ENCODE measurements at regions not wholly inside any gene's neighbourhood (a gene's known extent, or its start where the extent isn't known, plus 50 kb on each side); places are given as distances from the start of the nearest gene placed in this dataset.
"Not testable (repeated sequence)": the region's sequence is repeated elsewhere in the genome, so short reads cannot be mapped to it uniquely, and the experiment has no call there.

DNA sequence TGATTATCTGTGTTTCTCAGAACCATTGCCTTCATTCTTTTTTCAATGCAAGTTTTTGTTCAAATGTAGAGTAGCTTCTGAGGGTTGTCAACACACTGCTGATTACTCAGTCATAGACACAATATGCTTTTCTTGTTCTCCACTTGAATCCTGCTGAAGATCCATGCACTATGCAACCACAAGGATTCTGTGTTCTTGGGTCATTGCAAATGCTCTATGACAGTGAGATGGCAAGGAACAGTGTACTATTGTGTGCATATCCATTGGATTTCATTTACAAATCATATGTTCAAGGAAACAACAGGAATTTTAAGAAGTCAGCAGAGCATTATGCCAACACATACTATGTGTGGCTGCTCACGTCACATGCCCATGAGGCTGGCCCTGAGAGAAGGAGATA lies 1590.2 kb downstream of the EFNA5 start:
- DNase-seq = no peak

DNA sequence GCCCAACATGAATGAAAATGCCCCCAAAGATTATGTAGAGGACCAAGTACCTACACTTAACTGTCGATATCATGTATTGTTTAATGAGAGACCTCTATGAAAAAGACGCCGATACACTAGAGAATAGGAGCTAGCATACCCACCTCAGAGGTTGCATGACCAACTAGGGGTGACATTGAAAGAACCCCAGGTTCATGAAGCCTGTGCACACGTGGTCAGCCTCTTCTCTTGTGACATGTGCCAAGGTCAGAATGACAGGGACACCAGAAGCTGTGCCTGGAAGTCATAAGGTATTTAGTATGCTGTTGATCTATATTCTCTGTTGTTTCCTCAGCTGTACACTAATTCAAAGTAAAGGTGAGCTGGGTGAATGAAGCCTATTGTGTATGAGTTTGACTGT lies 1594.1 kb downstream of the EFNA5 start:
- no peak for DNase-seq

DNA sequence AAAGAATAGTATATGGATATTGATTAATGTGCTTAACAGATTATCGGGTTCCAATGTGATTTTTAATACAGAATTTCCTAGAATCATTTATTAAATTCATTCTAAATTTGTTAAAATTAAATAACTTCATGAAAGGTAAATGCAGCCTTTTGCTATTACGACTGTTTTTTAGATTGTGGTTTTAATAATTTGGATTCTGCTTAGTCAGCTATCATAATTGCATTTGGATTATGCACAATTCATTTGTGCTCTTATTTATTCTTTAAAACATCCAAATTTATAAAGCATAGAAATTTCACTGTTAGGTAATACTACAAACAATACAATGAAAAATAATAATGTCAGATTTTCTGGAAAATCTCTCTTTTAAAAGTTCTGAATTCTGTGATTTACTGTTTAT lies 1598.5 kb downstream of the EFNA5 start:
- DNase-seq = no peak

DNA sequence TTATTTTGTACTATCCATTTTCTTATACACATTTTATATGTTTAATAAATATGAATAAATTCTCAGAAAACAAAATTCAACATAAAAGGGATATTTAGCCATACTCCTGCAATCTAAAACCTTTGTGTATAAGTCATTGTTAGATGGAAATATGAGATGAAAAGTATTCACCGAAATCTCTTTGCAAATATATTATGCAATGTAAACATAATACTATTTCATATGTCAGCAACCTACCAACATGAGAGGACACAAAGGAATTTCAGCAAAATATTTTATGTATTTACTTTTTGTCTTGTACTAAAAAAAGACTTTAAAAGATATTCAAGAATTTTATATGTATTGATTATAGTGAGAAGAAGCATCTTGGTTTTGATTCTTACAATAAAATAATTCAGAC lies 1623.4 kb downstream of the EFNA5 start:
- no peak for DNase-seq

DNA sequence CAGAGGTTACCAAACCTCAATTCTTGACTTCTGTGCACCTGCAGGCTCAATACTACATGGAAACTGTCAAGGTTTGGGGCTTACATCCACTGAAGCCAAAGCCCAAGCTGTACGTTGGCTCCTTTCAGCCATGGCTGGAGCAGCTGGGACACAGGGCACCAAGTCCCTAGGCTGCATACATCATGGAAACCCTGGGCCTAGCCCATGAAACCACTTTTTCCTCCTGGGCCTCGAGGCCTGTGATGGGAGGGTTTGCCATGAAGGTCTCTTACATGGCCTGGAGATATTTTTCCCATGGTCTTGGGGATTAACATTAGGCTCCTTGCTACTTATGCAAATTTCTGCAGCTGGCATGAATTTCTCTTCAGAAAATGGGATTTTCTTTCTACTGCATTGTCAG lies 1638.7 kb downstream of the EFNA5 start:
- DNase-seq = not testable (repeated sequence)

DNA sequence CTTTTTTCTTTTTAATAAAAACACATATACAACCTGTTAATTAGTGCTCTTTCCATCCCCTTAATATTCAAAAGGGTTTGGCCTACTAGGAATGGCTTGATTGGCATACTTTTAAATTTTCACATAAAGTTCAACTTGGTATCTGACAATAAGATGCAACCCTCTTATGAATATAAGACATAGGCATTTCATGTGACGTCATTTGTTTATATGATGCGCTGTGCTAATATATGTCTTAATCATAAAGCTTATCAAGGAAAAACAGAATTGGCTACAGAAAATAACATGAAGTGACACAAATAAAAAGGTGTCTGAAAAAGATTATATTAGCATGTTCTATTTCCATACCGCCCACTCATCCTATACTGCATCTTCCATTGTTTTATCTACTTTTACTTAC lies 1642.4 kb downstream of the EFNA5 start:
- no peak for DNase-seq

DNA sequence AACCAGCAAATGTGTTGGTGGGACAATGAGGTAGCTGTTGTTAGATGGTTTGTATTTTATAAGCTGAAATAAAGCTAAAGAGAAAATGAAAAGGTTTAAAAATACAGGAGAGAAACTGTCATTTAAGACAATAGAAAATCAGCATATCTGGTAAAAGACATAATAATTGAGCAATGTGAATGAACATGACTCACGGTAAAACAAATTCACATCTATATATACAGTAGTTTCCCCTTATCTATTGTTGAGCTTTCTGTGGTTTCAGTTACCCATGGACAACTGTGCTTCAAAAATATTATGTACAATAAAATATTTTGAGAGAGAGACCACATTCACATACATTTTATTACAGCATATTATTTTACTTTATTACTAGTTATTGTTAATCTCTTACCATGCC lies 1649.8 kb downstream of the EFNA5 start:
- no peak for DNase-seq

DNA sequence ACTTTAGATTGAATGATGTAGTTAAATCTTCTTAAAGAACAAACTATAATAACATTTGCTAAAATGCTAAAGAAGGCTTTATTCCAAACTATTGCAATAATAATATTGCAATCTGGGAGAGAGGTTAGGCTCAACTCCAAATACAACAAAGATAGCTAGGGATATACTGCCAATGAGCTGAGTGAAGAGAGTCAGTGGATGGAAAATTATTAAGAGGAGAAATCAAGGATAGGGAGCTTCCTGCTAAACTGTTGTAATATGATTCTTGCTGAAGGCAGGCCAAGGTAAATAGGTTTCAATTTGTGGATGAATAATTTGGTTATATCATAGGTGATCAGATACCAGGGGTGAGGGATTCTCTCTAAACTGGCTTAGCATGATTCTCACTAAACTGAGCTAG lies 1651.5 kb downstream of the EFNA5 start:
- no peak for DNase-seq

DNA sequence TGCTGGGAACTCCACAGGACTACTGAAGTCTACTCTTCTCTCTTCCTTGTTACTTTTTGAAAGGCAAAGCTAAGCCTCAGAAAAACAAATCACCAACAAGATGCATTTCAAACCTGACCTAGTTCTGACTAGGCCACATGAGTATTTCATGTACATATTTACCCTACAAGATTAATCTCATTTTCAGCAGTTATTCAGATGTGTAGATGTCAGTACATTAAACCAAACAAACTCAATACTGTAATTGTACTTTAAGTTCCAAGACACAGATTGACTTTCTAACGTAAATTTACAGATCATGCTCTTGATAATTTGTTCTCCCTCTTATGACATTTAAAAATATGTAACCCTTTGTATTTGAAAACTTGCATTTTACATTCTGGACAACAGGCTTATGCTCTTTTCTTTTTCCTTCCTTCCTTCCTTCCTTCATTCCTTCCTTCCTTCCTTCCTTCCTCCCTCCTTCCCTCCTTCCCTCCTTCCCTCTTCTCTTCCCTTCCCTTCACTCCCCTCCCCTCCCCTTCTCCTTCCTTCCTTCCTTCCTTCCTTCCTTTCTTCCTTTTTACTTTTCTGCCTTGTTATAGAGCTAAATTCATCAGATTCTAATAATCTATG lies 1653.4 kb downstream of the EFNA5 start:
- DNase-seq = no peak

DNA sequence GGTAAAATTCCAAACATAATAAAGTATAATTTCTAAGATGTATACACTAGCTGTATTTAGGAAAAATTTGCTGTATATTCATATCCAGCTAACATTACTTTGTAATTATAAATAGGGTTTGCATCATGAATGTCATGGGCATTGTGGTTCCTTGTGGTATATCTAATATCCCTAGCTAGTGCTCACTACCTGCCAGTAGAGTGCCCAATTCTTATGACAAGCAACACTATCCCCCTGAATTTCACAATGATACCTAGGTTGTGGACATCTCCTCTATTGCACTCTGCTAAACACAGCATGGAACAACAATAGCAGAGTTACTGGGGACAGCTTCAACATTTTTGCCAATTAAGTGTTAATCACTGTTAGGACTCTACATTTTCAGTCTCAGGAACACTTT lies 1656.5 kb downstream of the EFNA5 start:
- no peak for DNase-seq

DNA sequence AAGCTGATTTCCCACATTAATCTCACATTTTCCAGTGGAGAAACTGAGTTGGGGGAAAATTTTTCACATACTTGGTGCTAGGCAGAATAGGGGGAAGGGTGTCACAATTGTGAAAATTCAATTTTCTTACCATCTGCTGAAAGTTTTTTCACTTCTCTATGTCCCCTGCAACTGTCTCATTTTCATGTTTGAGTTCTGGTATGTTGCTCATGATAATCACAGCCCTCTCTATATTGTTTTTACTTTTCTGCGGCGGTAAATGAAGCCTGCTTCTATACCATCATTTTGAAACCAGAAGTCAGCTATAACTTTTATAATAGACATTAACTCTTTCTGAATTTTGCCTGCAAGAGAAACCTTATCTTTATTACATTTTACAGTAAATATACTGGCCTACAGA lies 1664.5 kb downstream of the EFNA5 start:
- DNase-seq = no peak

DNA sequence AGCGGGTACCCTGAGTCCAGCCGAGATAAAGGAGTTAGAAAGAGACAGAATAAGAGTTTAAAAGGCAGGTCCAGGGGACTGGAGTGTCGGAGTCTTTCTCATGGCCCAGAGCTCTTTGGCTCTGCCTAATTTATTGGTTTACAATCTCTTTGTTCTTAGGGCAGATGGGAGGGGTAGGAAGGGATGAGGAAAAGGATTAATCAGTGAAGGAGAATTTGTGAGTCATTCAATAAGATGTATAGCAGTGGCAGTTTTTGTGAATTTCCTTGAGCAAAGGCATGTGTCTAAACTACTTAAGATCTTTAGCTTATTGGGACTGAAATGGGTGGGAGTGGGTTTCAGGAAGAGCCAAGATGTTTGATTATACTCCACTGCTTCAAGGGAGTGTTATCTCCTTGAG lies 1671.7 kb downstream of the EFNA5 start:
- DNase-seq = not testable (repeated sequence)

DNA sequence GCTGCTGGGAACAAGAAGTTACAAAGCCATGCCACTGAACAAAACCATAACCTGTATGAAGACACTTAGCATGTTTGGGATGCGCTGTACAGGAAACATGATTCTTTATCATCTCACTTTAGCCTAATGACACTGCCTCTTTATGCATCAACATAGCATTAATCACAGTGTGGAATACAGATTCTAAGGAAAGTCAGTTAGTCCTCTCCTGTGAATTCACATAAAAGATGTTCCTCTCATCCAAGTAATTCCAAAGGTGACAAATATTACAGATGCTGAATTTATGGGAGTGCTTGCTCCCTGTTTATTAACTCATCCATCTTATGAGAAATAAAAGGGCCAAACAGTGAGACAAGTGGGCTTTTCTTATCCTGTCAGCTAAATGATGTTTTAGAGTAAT lies 1677.7 kb downstream of the EFNA5 start:
- DNase-seq = no peak

DNA sequence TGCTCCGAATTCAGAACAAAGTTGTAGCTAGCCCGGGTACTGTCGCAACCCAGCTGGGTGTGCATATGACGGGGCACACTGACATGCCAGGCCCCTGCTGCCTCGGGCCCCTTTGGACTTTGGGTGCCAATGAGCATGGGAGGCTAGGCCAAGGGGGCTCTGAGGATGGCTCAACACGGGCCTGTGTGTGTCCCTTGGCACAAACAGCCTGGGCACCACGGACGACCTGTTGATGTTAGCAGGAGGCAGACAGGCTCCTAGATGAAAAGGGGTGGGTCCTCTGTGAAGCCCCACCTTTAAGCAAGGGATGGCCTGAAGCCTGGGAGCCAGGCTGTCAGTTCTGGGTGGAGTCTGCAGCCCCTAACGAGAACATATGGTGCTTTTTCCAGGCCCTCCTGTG lies 1688.2 kb downstream of the EFNA5 start:
- no peak for DNase-seq

DNA sequence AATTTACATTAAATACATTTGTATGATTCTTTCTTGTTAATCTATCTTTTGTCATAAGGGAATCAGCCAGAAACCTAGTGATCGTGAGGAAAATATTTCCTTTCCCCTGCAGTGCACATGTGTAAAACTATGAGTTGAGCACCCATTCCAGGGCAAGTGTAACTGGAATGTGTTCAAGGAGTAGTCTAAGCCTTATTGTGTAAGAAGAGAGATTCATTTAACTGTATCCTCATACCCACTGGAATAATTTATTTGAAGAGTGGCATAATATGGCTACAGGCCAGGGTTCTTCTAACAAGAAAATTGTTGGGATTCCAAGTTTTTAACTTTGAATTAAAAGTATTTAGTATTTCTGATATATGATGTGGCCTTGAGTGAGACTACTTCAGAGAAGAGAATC lies 1692.7 kb downstream of the EFNA5 start:
- no peak for DNase-seq

DNA sequence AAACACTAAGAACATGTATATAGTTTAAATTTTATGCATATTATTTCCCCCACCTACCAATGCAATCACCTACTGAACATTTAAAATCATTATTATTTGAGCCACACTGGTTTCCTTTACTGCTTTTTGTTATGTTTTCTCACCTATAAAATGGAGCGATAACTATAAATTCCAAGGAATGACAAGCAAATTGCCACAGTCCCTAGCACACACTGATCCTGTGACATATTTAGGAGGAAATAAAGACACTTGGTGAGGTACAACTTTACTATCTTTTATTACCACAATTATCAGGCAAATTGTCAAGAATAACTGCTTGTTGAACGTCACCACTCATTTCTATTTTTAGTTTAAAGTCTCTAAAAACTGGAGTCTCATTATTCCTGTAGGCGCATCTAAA lies 1693.6 kb downstream of the EFNA5 start:
- no peak for DNase-seq

DNA sequence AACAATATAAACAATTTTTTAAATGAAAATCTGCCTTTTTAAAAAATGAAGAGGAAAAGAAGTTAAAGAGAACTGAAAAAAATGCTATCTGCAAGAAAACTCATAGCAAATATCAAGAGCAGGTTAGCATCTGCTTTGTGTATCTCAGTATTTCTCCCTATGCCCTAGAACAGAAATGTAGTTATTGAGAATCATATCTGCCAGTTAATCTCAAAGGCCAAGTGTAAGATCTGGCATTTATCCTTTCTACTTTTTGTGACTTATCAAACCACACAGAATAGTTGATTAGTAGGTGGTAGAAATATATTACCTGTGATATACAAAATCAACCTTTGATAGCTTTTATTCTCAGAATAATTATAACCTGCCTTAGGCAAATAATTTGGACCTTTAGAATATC lies 1699.8 kb downstream of the EFNA5 start:
- DNase-seq = no peak

DNA sequence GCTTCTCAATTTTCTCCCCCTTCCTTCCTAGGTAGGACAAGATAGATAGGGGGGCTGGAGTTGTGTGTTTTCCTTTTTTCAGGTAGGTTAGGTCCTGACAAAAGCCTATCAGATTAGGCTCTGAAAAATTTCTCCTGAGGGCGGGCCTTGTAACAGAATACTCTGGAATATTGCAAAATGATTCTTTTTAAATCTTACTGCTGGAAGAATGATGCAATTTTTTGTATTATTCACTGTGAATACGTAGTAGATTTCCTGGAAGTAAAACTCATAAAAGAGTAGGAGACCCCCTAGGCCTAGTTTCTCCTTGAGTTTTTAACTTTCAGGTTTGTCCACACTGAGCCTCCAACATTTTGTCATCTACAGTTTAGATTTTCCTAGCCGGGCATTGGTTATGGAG lies 1701.8 kb downstream of the EFNA5 start:
- no peak for DNase-seq

DNA sequence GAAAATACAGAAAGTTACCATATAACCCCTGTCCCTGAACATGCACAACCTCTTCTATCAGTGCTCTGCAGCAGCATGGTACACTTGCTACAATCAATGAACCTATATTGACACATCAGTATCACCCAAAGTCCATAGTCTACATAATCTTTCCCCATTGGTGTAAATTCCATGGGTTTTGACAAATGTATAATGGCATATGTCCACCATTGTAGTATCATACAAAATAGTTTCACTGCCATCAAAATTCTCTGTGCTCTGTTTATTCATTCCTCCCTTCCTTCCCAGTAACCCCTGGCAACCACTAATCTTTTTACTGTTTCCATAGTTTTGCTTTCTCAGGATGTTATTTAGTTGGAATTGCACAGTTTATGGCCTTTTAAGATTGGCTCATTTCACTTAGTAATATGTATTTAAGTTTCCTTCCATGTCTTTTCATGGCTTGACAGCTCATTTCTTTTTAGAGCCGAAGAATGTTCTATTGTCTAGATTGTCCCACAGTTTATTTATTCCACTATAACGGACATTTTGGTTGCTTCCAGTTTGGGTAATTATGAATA lies 1707.0 kb downstream of the EFNA5 start:
- DNase-seq = no peak

DNA sequence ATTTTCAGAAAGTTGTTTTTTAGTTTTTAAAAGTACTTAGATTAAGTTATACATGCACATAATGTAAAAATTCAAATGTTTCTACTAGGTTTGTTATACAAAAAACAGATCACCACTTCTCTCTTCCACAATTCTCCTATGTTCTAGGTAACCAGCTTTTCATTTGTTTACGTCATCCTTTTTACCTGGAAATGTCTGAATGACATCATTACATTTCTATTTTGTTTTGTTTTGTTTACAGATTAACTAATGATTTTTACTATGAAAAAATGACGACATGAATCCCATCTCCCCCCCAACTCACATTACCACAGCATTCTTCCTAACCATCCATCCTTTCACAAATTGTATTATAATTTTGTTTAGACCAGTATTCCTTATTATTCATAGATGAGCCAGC lies 1709.2 kb downstream of the EFNA5 start:
- DNase-seq = no peak

DNA sequence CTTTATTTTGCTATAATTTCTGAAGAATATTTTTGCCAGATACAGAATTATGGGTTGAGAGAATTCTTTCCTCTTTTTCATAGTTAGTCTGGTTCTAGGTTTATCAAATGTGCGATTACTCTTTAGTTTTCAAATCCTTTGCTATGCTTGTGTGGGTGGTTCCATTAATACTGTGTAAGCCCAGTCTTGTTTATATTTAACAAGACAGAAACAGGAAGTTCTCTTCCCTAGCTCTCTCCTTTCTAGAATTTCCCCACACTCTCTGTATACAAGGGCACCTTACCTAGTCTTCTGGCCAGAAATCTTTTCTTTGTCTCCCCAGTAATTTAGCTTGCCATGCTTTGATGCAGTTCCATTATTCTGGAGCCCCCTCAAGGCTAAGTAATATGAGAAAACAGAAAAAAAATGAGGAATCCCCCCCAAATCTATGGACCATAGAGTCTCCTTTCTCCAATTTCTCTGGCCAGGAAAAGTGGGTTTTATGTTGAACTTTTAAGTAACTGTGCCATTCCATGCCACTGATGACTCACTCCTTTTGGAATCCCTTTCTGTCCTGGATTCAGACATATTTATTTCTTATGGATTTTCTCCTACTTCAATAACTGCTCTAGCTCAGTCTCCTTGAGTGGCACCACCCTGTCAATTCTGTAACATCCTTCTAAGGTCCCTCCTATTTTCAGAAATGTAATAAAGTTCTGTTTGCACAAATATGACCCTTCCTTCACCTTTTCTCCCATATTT lies 1714.1 kb downstream of the EFNA5 start:
- no peak for DNase-seq

DNA sequence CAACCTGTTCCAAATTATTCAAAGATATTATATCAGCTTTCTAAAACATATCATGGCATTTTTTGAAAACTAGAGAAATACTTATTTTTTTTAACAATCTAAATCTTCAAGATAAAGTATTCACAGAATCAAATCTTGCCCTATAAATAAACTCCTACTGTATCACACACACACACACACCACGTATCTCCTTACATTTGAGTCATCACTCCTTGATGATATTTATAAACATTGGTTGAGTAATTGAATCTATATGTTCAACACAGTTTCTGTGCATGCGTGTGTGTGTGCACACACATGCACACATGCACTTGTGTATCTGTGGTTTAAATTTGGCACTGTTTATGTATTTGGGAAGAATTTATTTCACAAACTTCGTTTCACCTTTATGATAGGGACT lies 1716.4 kb downstream of the EFNA5 start:
- DNase-seq = no peak

DNA sequence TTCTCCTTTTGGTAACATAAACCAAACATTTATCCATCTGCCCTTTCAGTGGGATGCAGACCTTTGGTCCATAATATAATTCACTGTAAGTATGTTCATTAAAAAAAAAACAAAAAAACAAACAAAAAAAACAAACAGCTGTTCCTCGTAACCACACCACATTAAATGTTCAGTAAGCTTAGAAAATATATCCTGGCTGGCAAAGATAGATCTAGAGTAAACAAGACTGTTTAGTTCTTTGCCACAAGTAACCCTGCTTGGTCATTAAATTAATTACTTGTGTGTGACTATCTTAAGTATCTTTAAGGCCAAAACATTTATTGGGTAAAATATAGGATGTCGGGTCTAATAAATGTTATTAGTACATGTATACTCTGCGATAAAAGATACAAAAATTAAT lies 1717.1 kb downstream of the EFNA5 start:
- DNase-seq = no peak

DNA sequence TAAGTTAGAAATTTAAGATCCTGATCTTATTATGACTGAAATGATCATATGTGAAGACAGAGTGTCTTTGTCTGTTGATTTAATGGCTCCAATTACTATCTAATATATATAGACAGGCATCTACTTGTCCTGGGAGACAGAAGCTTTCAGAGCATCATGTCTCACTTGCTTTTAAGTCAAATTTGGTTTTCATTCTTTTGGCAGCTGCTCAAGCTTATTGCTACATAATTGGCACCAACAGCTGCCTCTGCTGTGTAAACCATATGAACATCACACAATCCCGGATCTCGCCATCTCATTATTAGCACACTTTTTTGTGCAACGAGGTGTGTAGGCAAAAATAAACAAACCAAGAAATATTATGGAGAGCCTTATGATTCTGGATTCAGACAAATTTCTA lies 1717.9 kb downstream of the EFNA5 start:
- peak; percentile 19 for DNase-seq

DNA sequence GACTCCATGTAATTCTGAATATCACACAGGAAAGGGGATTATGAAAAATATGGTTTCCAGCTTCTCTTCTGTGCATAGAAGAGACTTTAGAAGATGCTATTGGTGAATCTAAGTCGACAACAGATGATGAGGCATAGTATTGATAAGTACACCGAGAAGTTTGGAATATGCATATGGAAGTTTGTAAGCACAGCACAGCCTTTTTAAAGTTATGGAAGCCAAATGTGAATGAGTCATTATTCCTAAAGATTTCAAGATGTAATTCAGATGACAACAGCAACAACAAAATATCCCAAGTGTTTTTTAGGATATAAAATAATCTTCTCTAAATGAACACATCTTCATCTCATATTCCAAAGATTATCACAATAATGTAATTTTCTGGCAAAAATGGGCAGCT lies 1723.3 kb downstream of the EFNA5 start:
- no peak for DNase-seq
